ENCODE measurements at regions not wholly inside any gene's neighbourhood (a gene's known extent, or its start where the extent isn't known, plus 50 kb on each side); places are given as distances from the start of the nearest gene placed in this dataset.

- no peak for FAIRE-seq
Measured at GRCh38 chr1:73953586-73953985, 244.4 kb downstream of the LRRIQ3 start.

- no peak for FAIRE-seq
Measured at GRCh38 chr1:73953186-73953585, 244.8 kb downstream of the LRRIQ3 start.

- no peak for FAIRE-seq
Measured at GRCh38 chr1:73948055-73948454, 249.9 kb downstream of the LRRIQ3 start.

GRCh38 chr1:73947009-73947408 is 251.0 kb downstream of the LRRIQ3 start:
- no peak for FAIRE-seq

- FAIRE-seq, result no peak
Measured at GRCh38 chr1:73943270-73943669, 254.7 kb downstream of the LRRIQ3 start.

GRCh38 chr1:73930293-73930692 is 267.7 kb downstream of the LRRIQ3 start:
- no peak for FAIRE-seq

GRCh38 chr1:73914951-73915350 is 283.0 kb downstream of the LRRIQ3 start:
- no peak for FAIRE-seq

GRCh38 chr1:73913025-73913424 is 285.0 kb downstream of the LRRIQ3 start:
- FAIRE-seq, result no peak

GRCh38 chr1:73911849-73912248 is 286.1 kb downstream of the LRRIQ3 start:
- no peak for FAIRE-seq

GRCh38 chr1:73910466-73910865 is 287.5 kb downstream of the LRRIQ3 start:
- no peak for FAIRE-seq

- no peak for FAIRE-seq
Measured at GRCh38 chr1:73910062-73910461, 287.9 kb downstream of the LRRIQ3 start.

GRCh38 chr1:73909043-73909562 is 288.9 kb downstream of the LRRIQ3 start:
- FAIRE-seq, result no peak

- no peak for FAIRE-seq
Measured at GRCh38 chr1:73907051-73907450, 290.9 kb downstream of the LRRIQ3 start.

GRCh38 chr1:73903092-73903491 is 294.9 kb downstream of the LRRIQ3 start:
- FAIRE-seq, result no peak

- no peak for FAIRE-seq
Measured at GRCh38 chr1:73901738-73902137, 296.2 kb downstream of the LRRIQ3 start.

- no peak for FAIRE-seq
Measured at GRCh38 chr1:73899311-73899710, 298.7 kb downstream of the LRRIQ3 start.

- no peak for FAIRE-seq
Measured at GRCh38 chr1:73898540-73898939, 299.4 kb downstream of the LRRIQ3 start.

- FAIRE-seq, result no peak
Measured at GRCh38 chr1:73887412-73887811, 310.6 kb downstream of the LRRIQ3 start.

- FAIRE-seq, result no peak
Measured at GRCh38 chr1:73886716-73887115, 311.3 kb downstream of the LRRIQ3 start.

- no peak for FAIRE-seq
Measured at GRCh38 chr1:73874806-73875205, 323.2 kb downstream of the LRRIQ3 start.

GRCh38 chr1:73868810-73869336 is 329.1 kb downstream of the LRRIQ3 start:
- no peak for FAIRE-seq

- FAIRE-seq, result no peak
Measured at GRCh38 chr1:73862355-73862754, 335.6 kb downstream of the LRRIQ3 start.

GRCh38 chr1:73860421-73860950 is 337.5 kb downstream of the LRRIQ3 start:
- no peak for FAIRE-seq

- no peak for FAIRE-seq
Measured at GRCh38 chr1:73859227-73859626, 338.7 kb downstream of the LRRIQ3 start.

- FAIRE-seq, result no peak
Measured at GRCh38 chr1:73854527-73854926, 343.4 kb downstream of the LRRIQ3 start.

All from G401.6 (cell line).